GM12801 (cell line): ENCODE measurements at regions not wholly inside any gene's neighbourhood (a gene's known extent, or its start where the extent isn't known, plus 50 kb on each side); places are given as distances from the start of the nearest gene placed in this dataset.

ENCODE experiments used
- CTCF ChIP-seq: IDR thresholded peaks from one replicate; pipeline ENCODE4 v1.5.1; 2011; ENCODE audit warnings: control low read depth; ENCODE audit not compliant: insufficient read length; ENCODE audit errors: extremely low read depth

- no peak for TF ChIP-seq CTCF
Observed at GRCh38 chr6:18640134-18640533, 253.0 kb downstream of the RNF144B start.

GRCh38 chr6:18640754-18641153 is 253.6 kb downstream of the RNF144B start:
- no peak for TF ChIP-seq CTCF

- TF ChIP-seq CTCF = no peak
Observed at GRCh38 chr6:18654821-18655220, 267.7 kb downstream of the RNF144B start.

GRCh38 chr6:18656506-18656905 is 269.4 kb downstream of the RNF144B start:
- TF ChIP-seq CTCF = no peak

GRCh38 chr6:18663011-18663410 is 275.9 kb downstream of the RNF144B start:
- TF ChIP-seq CTCF = no peak

- TF ChIP-seq CTCF = no peak
Observed at GRCh38 chr6:18664401-18664800, 277.3 kb downstream of the RNF144B start.

GRCh38 chr6:18667612-18668011 is 280.5 kb downstream of the RNF144B start:
- TF ChIP-seq CTCF = no peak

GRCh38 chr6:18668994-18669393 is 281.8 kb downstream of the RNF144B start:
- no peak for TF ChIP-seq CTCF
